Vagina (tissue), 2 donors: ENCODE measurements at regions not wholly inside any gene's neighbourhood (a gene's known extent, or its start where the extent isn't known, plus 50 kb on each side); places are given as distances from the start of the nearest gene placed in this dataset.

ENCODE experiments used
- DNase-seq, 2 donors: peaks; one replicate each; pipeline ENCODE4 v3.0.0-alpha.2; 2017; ENCODE audit errors: extremely low spot score in 2 of 2
- H3K27ac ChIP-seq: fragments of 200-600 bp; sonication (generic); one replicate; pipeline ENCODE4 v1.5.1; 2019
- H3K27me3 ChIP-seq: fragments of 200-600 bp; sonication (generic); one replicate; pipeline ENCODE4 v1.5.1; 2019
- H3K36me3 ChIP-seq, 2 donors: fragments of 200-600 bp; sonication (generic); one replicate each; pipeline ENCODE4 v1.5.1; 2017 to 2019
- H3K4me1 ChIP-seq: fragments of 200-600 bp; sonication (generic); one replicate; pipeline ENCODE4 v1.5.1; 2019
- H3K4me3 ChIP-seq, 2 donors: fragments of 200-600 bp; sonication (generic); 1 replicate in 1 of 2; 2 replicates in 1 of 2; pipeline ENCODE4 v1.5.1; 2016 to 2019
- H3K9me3 ChIP-seq: fragments of 200-600 bp; sonication (generic); one replicate; pipeline ENCODE4 v1.5.1; 2019
- CTCF ChIP-seq, 3 experiments: fragments of 450-650 bp in 2 of 3; fragments of 200-600 bp in 1 of 3; sonication (generic) in 1 of 3; IDR thresholded peaks; one replicate each; pipeline ENCODE4 v1.5.1; 2017 to 2019; ENCODE audit warnings: antibody characterized with exemption in 3 of 3, mild to moderate bottlenecking in 2 of 3, moderate library complexity in 2 of 3
- POLR2A ChIP-seq, 2 donors: fragments of 450-650 bp; IDR thresholded peaks; one replicate each; pipeline ENCODE4 v1.6.1; 2017; ENCODE audit warnings: antibody characterized with exemption in 2 of 2, mild to moderate bottlenecking in 2 of 2, moderate library complexity in 2 of 2
- POLR2AphosphoS5 ChIP-seq, 2 donors: sonication (generic); formaldehyde crosslinking; IDR thresholded peaks; one replicate each; pipeline ENCODE4 v1.9.0; 2017; ENCODE audit warnings: antibody characterized with exemption in 2 of 2, mild to moderate bottlenecking in 2 of 2, low read depth in 1 of 2; ENCODE audit not compliant: insufficient read depth in 1 of 2
- intact Hi-C: fragments of 100-400 bp; cut with DNase I; formaldehyde crosslinking; loops from one replicate; pipeline ENCODE4 v1.15.1; 2023

DNA sequence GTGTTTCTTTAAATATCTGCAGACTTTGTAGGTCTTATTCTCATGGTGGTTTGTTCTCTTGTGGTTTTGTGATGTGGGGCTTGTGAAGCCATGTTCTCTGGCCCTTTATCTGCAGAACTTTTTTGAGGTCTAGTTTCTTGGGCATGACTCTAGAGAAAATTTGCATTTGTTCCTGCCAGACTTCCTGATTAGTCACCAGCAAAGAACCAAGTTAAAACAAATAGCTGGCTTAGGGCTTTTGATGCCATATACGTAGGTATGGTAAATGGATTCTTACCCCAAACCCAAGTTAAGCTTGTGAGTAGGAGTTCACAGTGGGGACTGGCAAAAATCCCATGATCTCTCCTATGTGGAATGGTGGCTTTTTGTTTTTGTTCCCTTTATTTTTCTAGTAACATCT, 68.7 kb upstream of the IRX3 start:
- Histone ChIP-seq H3K27me3 (no peaks in the 10 kb centered on the region), H3K9me3 (no peaks in the 10 kb centered on the region), H3K36me3 (no peaks in the 10 kb centered on the region), H3K27ac (no peak overlapping the region), H3K4me1 (no peaks in the 10 kb centered on the region), H3K4me3 (no peak overlapping the region)
- no peak for DNase-seq
- intact Hi-C loops: no loop called here
- TF ChIP-seq POLR2AphosphoS5 (IDR thresholded peaks at IDR 0.05; ENCODE audit: insufficient read depth in 1 of 2, low read depth in 1 of 2) (no peak), POLR2A (IDR thresholded peaks at IDR 0.05) (no peak), CTCF (IDR thresholded peaks at IDR 0.05) (no peak)

DNA sequence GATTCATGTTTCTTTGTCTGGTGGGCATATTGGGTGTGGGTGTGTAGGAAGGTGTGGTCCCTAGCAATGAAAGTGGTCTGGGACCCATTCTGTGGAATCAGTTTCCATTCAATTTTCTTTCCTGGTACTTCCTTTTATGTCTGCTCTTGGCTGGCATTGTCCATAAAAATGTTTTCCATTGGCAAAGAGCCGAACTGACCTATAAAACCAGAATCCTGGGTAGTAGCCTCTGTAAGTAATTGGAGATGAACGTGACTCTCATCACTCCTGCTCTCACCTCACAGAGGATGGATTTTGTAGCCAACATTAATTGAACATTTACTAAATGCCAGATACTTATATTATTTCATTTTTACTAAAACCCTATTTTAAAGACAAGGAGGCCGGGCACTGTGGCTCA, 66.5 kb upstream of the IRX3 start:
- no peaks in the 10 kb centered on the region for H3K4me1 ChIP-seq
- no peaks in the 10 kb centered on the region for H3K9me3 ChIP-seq
- DNase-seq: no peak
- TF ChIP-seq POLR2AphosphoS5 (IDR thresholded peaks at IDR 0.05; ENCODE audit: insufficient read depth in 1 of 2, low read depth in 1 of 2) (no peak), CTCF (IDR thresholded peaks at IDR 0.05) (no peak), POLR2A (IDR thresholded peaks at IDR 0.05) (no peak)
- H3K27ac ChIP-seq: no peak overlapping the region
- H3K4me3 ChIP-seq: no peak overlapping the region
- no peaks in the 10 kb centered on the region for H3K27me3 ChIP-seq
- intact Hi-C loops: no loop called here
- H3K36me3 ChIP-seq: no peaks in the 10 kb centered on the region

DNA sequence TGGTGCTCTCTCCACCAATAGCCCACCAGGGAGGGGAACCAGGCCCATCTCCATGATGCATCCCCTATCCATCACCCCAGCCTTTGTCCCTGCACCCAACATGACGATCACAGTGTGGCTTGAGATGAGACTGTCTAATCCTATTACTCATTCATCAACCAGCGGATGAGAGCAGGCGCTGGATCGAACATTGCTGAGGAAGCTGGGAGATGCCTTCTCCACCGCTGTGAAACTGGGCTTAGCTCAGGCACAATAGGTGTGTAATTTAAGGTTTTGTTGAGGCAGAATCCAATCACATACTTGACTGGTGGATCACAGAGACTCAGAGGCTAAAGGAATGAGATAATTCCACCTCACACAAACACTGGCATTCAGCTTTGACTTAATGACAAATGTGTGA, 64.6 kb upstream of the IRX3 start:
- Histone ChIP-seq H3K36me3 (no peaks in the 10 kb centered on the region), H3K9me3 (no peaks in the 10 kb centered on the region), H3K4me1 (peaks cover 6% of the 10 kb centered on the region), H3K27ac (no peak overlapping the region), H3K27me3 (no peaks in the 10 kb centered on the region), H3K4me3 (no peak overlapping the region)
- no peak for TF ChIP-seq CTCF (IDR thresholded peaks at IDR 0.05)
- TF ChIP-seq POLR2A (IDR thresholded peaks at IDR 0.05): no peak
- TF ChIP-seq POLR2AphosphoS5 (IDR thresholded peaks at IDR 0.05; ENCODE audit: insufficient read depth in 1 of 2, low read depth in 1 of 2): no peak
- no peak for DNase-seq
- intact Hi-C loops: no loop called here

GRCh38 chr16:54347961-54348360, 61.4 kb upstream of the IRX3 start:
- intact Hi-C loops: no loop called here
- Histone ChIP-seq H3K27ac (no peak overlapping the region), H3K27me3 (no peaks in the 10 kb centered on the region), H3K4me1 (peaks cover 7% of the 10 kb centered on the region), H3K9me3 (no peaks in the 10 kb centered on the region), H3K36me3 (no peaks in the 10 kb centered on the region), H3K4me3 (no peak overlapping the region)
- no peak for DNase-seq
- TF ChIP-seq CTCF (IDR thresholded peaks at IDR 0.05): no peak
- TF ChIP-seq POLR2AphosphoS5 (IDR thresholded peaks at IDR 0.05; ENCODE audit: insufficient read depth in 1 of 2, low read depth in 1 of 2): no peak
- TF ChIP-seq POLR2A (IDR thresholded peaks at IDR 0.05): no peak

GRCh38 chr16:54346041-54346440, 59.5 kb upstream of the IRX3 start:
- H3K4me3 ChIP-seq: no peak overlapping the region
- DNase-seq: no peak
- no peak overlapping the region for H3K27ac ChIP-seq
- peaks cover 12% of the 10 kb centered on the region for H3K4me1 ChIP-seq
- no peaks in the 10 kb centered on the region for H3K36me3 ChIP-seq
- no peaks in the 10 kb centered on the region for H3K9me3 ChIP-seq
- no peaks in the 10 kb centered on the region for H3K27me3 ChIP-seq
- TF ChIP-seq POLR2AphosphoS5 (IDR thresholded peaks at IDR 0.05; ENCODE audit: insufficient read depth in 1 of 2, low read depth in 1 of 2) (no peak), CTCF (IDR thresholded peaks at IDR 0.05) (no peak), POLR2A (IDR thresholded peaks at IDR 0.05) (no peak)
- intact Hi-C loops: no loop called here
